Astrocyte of the cerebellum (primary cell): ENCODE measurements at regions not wholly inside any gene's neighbourhood (a gene's known extent, or its start where the extent isn't known, plus 50 kb on each side); places are given as distances from the start of the nearest gene placed in this dataset.

Experiments
- DNase-seq: peaks from one replicate; pipeline ENCODE4 v3.0.0-alpha.2; 2011; ENCODE audit warnings: low read depth
- H3K4me3 ChIP-seq: 2 replicates; pipeline ENCODE4 v1.5.1; 2011; ENCODE audit warnings: mild to moderate bottlenecking, low read depth, low read length, moderate library complexity
- CTCF ChIP-seq: IDR thresholded peaks from 2 replicates; pipeline ENCODE4 v1.5.1; 2012; ENCODE audit warnings: low read length, low read depth, moderate library complexity, mild to moderate bottlenecking; ENCODE audit errors: missing control alignments
- in situ Hi-C: cut with HindIII; loops from 2 replicates; pipeline ENCODE4 v1.10.0; 2017; ENCODE audit warnings: low sequenced_read_pairs

DNA sequence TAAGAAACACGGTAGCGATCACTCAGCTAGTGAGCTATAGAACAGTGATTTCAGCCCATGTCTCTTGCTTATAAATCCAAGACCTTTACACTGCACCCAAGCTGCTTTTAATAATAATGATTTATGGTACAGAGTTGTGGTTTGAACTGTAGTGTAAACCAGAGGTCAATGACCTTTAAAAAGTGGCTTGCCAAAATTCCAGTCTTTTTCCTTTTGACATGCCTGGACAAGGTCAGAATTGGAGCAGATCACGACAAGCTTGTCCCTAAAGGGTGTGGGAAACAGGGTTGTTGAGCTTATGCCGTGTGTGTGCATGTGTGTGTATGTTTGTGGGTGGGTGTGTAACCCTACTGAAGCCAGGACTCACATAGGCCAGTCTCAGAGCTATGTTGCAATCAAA, 225.3 kb upstream of the CLINT1 start:
- H3K4me3 ChIP-seq: no peak overlapping the region
- no peak for DNase-seq
- no peak for TF ChIP-seq CTCF
- in situ Hi-C loops: no loop called here

DNA sequence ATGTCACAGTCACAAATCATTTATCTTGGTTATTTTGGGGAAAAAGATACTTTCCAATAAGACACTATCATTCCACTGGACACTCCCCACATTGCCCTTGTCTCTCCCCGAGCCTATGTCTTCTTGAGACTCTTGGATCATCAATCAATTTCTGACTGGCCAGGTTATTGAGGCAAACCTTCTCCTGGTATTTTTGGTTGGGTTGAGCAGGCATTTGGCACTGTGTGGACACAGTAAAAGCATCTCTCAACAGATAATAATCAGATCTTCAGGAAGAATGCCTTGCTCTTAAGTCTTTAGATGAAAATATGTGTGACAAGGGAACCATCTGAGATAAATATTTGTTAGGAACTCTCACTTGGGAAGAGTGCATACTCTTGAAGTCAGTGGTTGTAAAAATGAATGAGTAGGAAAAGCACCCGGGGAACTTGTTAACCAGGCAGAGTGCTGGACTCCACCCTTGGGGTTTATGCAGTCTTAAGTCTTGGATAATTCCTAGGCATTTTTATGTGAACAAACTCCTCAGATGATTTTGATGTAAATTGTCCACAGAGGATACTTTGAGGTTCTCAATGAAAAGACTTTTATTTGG, 223.8 kb upstream of the CLINT1 start:
- no peak for DNase-seq
- no peak overlapping the region for H3K4me3 ChIP-seq
- in situ Hi-C loops: no loop called here
- no peak for TF ChIP-seq CTCF

- TF ChIP-seq CTCF: no peak
- DNase-seq: no peak
- in situ Hi-C loops: no loop called here
- no peak overlapping the region for H3K4me3 ChIP-seq
Measured at GRCh38 chr5:158080112-158080511, 221.2 kb upstream of the CLINT1 start.

DNA sequence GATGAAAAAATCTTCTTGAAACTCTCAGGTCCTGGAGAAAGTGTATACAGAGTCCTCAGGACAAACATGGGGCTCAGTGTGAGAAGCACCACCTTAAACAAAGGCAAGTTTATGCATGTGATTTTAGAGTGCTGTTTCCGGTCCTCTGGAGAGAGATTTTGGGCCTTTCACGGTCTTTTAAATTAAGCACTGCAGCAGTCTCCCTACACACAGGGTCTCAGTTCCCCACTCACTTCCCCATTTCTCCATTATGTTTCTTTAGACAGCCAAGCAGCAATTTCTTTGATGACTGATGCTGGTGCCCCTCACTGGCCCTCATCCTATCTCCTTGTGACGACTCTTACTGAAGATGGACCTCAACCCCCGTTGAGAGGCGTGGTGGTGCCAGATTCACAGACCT, 220.2 kb upstream of the CLINT1 start:
- DNase-seq: no peak

DNA sequence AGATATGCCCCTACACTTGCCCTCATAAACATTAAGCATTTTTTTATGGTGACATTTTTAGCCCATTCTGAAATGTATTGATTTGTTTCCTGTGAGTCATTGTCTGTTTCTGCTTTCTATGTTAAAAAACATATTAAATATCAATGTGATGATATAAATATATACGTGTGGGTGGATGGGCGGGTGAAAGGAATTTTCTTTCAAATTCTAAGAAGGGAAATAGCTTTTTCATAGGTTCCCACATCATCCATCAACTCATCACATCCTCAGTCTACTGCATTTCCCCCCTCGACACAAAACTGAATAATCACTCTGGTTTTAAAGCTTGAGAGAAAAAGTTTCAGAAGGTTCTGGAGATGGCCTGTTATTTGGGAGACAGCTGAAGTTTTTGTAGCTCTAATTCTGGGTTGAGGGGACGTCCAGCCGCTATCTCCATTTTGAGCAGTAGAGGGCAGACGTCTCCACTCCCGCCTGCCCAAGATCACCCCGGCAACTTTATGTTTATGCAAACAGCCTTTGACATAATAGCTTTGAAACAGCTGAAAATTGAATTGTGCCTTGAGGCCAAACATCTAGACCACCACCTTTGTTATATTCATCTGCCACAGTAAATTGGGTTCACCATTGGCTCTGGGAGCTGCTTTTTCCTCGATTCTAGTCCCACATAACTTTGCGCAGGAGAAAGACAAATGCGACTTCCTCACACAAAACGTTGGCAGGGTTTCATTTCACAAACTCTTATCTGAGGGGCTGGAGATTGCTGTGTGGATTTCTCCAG, 216.2 kb upstream of the CLINT1 start:
- in situ Hi-C loops: no loop called here
- H3K4me3 ChIP-seq: peak overlapping the region; percentile 17
- peak; percentile 76 for DNase-seq
- TF ChIP-seq CTCF: peak; percentile 89

More for the DNA sequence above, 220.2 kb upstream of the CLINT1 start:
- in situ Hi-C loops: no loop called here
- TF ChIP-seq CTCF: no peak
- H3K4me3 ChIP-seq: no peak overlapping the region

GRCh38 chr5:158074597-158074991, 215.6 kb upstream of the CLINT1 start:
- H3K4me3 ChIP-seq: no peak overlapping the region
- no peak for TF ChIP-seq CTCF
- in situ Hi-C loops: no loop called here
- DNase-seq: no peak
